ENCODE measurements at regions not wholly inside any gene's neighbourhood (a gene's known extent, or its start where the extent isn't known, plus 50 kb on each side); places are given as distances from the start of the nearest gene placed in this dataset.
"Not testable (repeated sequence)": the region's sequence is repeated elsewhere in the genome, so short reads cannot be mapped to it uniquely, and the experiment has no call there.

DNA sequence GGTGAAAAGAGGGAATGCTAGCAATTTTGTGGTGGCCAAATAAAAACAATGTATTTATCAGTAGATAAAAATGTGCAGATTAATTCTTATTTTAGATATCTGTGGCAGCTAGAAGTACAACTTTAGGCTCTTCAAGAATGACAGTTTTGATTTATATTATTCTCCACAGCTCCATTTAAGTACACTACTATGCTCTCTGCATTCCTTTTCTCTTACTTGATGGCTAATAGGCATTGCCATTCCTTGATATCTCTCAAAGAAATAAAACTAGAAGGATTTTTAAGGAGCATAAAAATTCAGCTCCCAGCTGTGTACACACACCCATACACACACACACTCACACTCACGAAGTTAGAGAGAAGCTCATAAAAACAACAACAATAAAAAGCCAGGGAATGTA is 59.4 kb upstream of the H2AZ1 start:
- no peaks in the 10 kb centered on the region for H3K9me3 ChIP-seq
- H3K4me3 ChIP-seq (ENCODE audit: low read depth, low read length) = no peak overlapping the region
- no peaks in the 10 kb centered on the region for H3K27me3 ChIP-seq
- DNase-seq = no peak
- no peak for TF ChIP-seq CTCF (IDR thresholded peaks at IDR 0.05; ENCODE audit: low read depth, low read length)
- no peaks in the 10 kb centered on the region; the same call in 1 of the 2 replicates for H3K4me1 ChIP-seq
- H3K36me3 ChIP-seq = no peaks in the 10 kb centered on the region

GRCh38 chr4:100008048-100008447 is 58.0 kb upstream of the H2AZ1 start:
- no peak for DNase-seq
- TF ChIP-seq CTCF (IDR thresholded peaks at IDR 0.05; ENCODE audit: low read depth, low read length) = no peak
- Histone ChIP-seq H3K36me3 (no peaks in the 10 kb centered on the region), H3K4me3 (ENCODE audit: low read depth, low read length) (no peak overlapping the region), H3K9me3 (no peaks in the 10 kb centered on the region), H3K4me1 (no peaks in the 10 kb centered on the region; the same call in 1 of the 2 replicates), H3K27me3 (no peaks in the 10 kb centered on the region)

DNA sequence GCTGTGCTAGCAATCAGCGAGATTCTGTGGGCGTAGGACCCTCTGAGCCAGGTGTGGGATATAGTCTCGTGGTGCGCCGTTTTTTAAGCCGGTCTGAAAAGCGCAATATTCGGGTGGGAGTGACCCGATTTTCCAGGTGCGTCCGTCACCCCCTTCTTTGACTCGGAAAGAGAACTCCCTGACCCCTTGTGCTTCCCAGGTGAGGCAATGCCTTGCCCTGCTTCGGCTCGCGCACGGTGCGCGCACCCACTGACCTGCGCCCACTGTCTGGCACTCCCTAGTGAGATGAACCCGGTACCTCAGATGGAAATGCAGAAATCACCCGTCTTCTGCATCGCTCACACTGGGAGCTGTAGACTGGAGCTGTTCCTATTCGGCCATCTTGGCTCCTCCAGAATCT is 56.1 kb upstream of the H2AZ1 start:
- not testable (repeated sequence) for H3K4me1 ChIP-seq; H3K36me3 ChIP-seq; DNase-seq; H3K9me3 ChIP-seq; H3K4me3 ChIP-seq (ENCODE audit: low read depth, low read length); H3K27me3 ChIP-seq
